MM.1S (cell line): ENCODE measurements at regions not wholly inside any gene's neighbourhood (a gene's known extent, or its start where the extent isn't known, plus 50 kb on each side); places are given as distances from the start of the nearest gene placed in this dataset.

ENCODE experiments used
- DNase-seq: peaks from one replicate; pipeline ENCODE4 v3.0.0-alpha.2; 2015
- H2AFZ ChIP-seq: fragments of 300-600 bp; sonication (generic); 2 replicates; pipeline ENCODE4 v1.6.0; 2016; ENCODE audit warnings: antibody characterized with exemption, low read length
- H3F3A ChIP-seq: fragments of 300-600 bp; sonication (generic); 2 replicates; pipeline ENCODE4 v1.6.1; 2016; ENCODE audit warnings: mild to moderate bottlenecking, antibody characterized with exemption, low read length, moderate library complexity, mixed read lengths; ENCODE audit not compliant: insufficient read depth
- H3K27ac ChIP-seq: fragments of 300-600 bp; sonication (generic); 2 replicates; pipeline ENCODE4 v1.5.1; 2016; ENCODE audit warnings: mild to moderate bottlenecking, low read length
- H3K27me3 ChIP-seq: fragments of 300-600 bp; sonication (generic); replicated peaks from 2 replicates; pipeline ENCODE4 v1.6.0; 2016; ENCODE audit warnings: low read length; ENCODE audit not compliant: insufficient read depth
- H3K36me3 ChIP-seq: fragments of 300-600 bp; sonication (generic); replicated peaks from 2 replicates; pipeline ENCODE4 v1.6.1; 2016; ENCODE audit warnings: mild to moderate bottlenecking, low read length, mixed read lengths; ENCODE audit not compliant: insufficient read depth
- H3K4me1 ChIP-seq: fragments of 300-600 bp; sonication (generic); 2 replicates; pipeline ENCODE4 v1.6.1; 2016; ENCODE audit warnings: low read length, mixed read lengths
- H3K4me2 ChIP-seq: fragments of 300-600 bp; sonication (generic); 2 replicates; pipeline ENCODE4 v1.6.0; 2016; ENCODE audit warnings: low read depth, low read length
- H3K4me3 ChIP-seq: fragments of 300-600 bp; sonication (generic); 2 replicates; pipeline ENCODE4 v1.5.1; 2016; ENCODE audit warnings: low read length, mixed read lengths
- H3K79me2 ChIP-seq: fragments of 300-600 bp; sonication (generic); 2 replicates; pipeline ENCODE4 v1.6.1; 2016; ENCODE audit warnings: mixed run types, low read length, mixed read lengths
- H3K9ac ChIP-seq: fragments of 300-600 bp; sonication (generic); 2 replicates; pipeline ENCODE4 v1.6.1; 2016; ENCODE audit warnings: low read length, mixed read lengths
- H3K9me2 ChIP-seq: fragments of 300-600 bp; sonication (generic); replicated peaks from 2 replicates; pipeline ENCODE4 v1.6.1; 2016; ENCODE audit warnings: mild to moderate bottlenecking, low read length, mixed read lengths; ENCODE audit not compliant: insufficient read depth
- H3K9me3 ChIP-seq: fragments of 300-600 bp; sonication (generic); replicated peaks from 2 replicates; pipeline ENCODE4 v1.6.1; 2016; ENCODE audit warnings: mild to moderate bottlenecking, low read length, mixed read lengths; ENCODE audit not compliant: insufficient read depth
- H4K20me1 ChIP-seq: fragments of 300-600 bp; sonication (generic); 2 replicates; pipeline ENCODE4 v1.6.1; 2016; ENCODE audit warnings: mild to moderate bottlenecking, low read length, moderate library complexity, mixed read lengths; ENCODE audit not compliant: insufficient read depth
- CTCF ChIP-seq: fragments of 300-600 bp; sonication (generic); IDR thresholded peaks from 2 replicates; pipeline ENCODE4 v1.5.1; 2016; ENCODE audit warnings: antibody characterized with exemption, low read length, mixed read lengths
- EZH2 ChIP-seq: fragments of 300-600 bp; sonication (generic); optimal IDR thresholded peaks from 2 replicates; pipeline ENCODE3; 2017; ENCODE audit warnings: low read depth, mild to moderate bottlenecking, antibody characterized with exemption, low read length, mixed read lengths
- EZH2phosphoT487 ChIP-seq: fragments of 300-600 bp; sonication (generic); IDR thresholded peaks from 2 replicates; pipeline ENCODE4 v1.6.1; 2018; ENCODE audit warnings: antibody characterized with exemption, low read length

- Histone ChIP-seq H3K9me3 (no peaks in the 10 kb centered on the region), H3F3A (peaks cover 26% of the 10 kb centered on the region), H3K4me2 (peak overlapping the region; percentile 67), H4K20me1 (no peaks in the 10 kb centered on the region), H3K9ac (peak overlapping the region; percentile 25; the same call in 1 of the 2 replicates), H3K4me1 (peaks cover 49% of the 10 kb centered on the region), H3K27me3 (no peaks in the 10 kb centered on the region), H2AFZ (no peak overlapping the region), H3K36me3 (no peaks in the 10 kb centered on the region), H3K27ac (peak overlapping the region; percentile 67; the same call in 1 of the 2 replicates), H3K9me2 (no peaks in the 10 kb centered on the region), H3K79me2 (no peaks in the 10 kb centered on the region), H3K4me3 (peak overlapping the region; percentile 20; the same call in 1 of the 2 replicates)
- TF ChIP-seq EZH2: no peak
- TF ChIP-seq CTCF: no peak
- TF ChIP-seq EZH2phosphoT487: no peak
- peak; percentile 88 for DNase-seq
Observed at GRCh38 chr2:111662771-111663470, 221.1 kb downstream of the ANAPC1 start.

DNA sequence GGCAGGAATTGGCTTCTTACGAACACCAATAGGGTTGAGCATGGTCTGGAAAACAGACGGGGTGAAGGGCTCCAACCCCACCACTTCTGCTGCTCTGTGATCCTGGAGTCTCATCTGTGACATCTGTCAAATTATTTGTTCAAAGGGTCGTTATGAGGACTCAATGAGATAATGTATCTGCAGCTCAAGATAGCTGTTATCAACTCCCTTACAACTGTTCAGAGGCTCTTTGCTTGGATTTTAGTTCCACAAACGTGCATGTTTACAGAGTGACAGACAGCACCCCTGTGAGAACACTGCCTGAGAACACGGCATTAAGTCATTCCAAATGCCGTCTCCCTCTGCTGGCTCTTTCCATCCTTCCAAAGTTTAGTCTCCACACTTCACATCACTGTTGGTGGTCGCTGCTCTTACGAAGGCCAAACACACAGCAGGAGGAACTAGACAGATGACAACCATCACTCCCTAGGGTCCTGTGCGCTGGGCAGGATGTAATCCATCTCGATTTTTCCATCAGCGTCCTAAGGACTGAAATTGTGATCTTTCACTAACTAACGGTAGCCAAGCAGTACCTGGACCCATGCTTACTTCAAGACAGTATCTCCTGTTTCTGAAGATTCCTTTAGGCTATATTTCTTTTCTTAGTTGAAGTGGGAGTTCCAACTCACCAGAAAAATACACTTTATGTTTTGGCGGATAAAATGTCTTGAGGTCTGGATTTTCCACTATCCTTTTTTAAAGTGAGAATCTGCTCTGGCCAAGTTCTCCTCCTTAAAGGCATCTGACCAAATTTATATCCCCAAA is 220.3 kb downstream of the ANAPC1 start:
- no peaks in the 10 kb centered on the region for H3K9me3 ChIP-seq
- no peak overlapping the region for H3K4me3 ChIP-seq
- no peak for TF ChIP-seq EZH2phosphoT487
- H3K79me2 ChIP-seq: no peaks in the 10 kb centered on the region
- peaks cover 26% of the 10 kb centered on the region for H3F3A ChIP-seq
- DNase-seq: no peak
- peak overlapping the region; percentile 67; the same call in 1 of the 2 replicates for H3K27ac ChIP-seq
- peak overlapping the region; percentile 67 for H3K4me2 ChIP-seq
- H3K9me2 ChIP-seq: no peaks in the 10 kb centered on the region
- no peak overlapping the region for H2AFZ ChIP-seq
- H3K9ac ChIP-seq: peak overlapping the region; percentile 25; the same call in 1 of the 2 replicates
- H3K27me3 ChIP-seq: no peaks in the 10 kb centered on the region
- no peaks in the 10 kb centered on the region for H4K20me1 ChIP-seq
- H3K36me3 ChIP-seq: no peaks in the 10 kb centered on the region
- H3K4me1 ChIP-seq: peaks cover 49% of the 10 kb centered on the region

DNA sequence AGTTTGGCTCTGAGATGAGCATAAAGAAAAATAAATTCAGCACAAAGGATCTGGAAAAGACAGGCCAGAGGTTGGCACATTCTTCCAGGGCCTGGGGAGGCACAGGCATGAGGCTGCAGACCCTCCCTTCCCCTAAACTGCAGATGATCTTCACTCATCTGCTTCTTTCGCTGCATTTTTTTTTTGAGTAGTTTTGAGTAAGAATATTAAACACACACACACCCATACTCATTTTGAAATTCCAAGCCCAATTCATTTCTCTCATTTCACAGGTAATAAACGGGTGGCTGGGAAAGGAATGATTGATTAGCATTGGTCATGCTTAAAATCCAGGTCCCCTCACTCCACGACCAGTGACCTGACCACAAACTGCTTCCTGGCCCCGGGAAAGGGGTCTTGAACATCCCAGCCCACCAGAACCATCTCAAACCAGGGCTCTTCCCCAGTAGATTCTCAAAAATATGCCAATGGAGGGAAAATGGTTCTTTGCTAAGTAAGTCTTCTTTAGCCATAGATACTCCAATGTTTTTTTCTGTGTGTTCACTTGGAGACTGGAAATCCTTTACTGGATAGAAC is 219.6 kb downstream of the ANAPC1 start:
- H3K4me2 ChIP-seq: no peak overlapping the region
- H4K20me1 ChIP-seq: no peaks in the 10 kb centered on the region
- peaks cover 21% of the 10 kb centered on the region for H3F3A ChIP-seq
- DNase-seq: no peak
- H3K79me2 ChIP-seq: no peaks in the 10 kb centered on the region
- H3K4me3 ChIP-seq: no peak overlapping the region
- TF ChIP-seq EZH2phosphoT487: no peak
- no peaks in the 10 kb centered on the region for H3K27me3 ChIP-seq
- H3K36me3 ChIP-seq: no peaks in the 10 kb centered on the region
- H3K27ac ChIP-seq: no peak overlapping the region
- no peak overlapping the region for H2AFZ ChIP-seq
- no peak overlapping the region for H3K9ac ChIP-seq
- no peaks in the 10 kb centered on the region for H3K9me3 ChIP-seq
- H3K4me1 ChIP-seq: peaks cover 43% of the 10 kb centered on the region
- no peaks in the 10 kb centered on the region for H3K9me2 ChIP-seq

GRCh38 chr2:111665011-111665410 is 219.0 kb downstream of the ANAPC1 start:
- H3K9me3 ChIP-seq: no peaks in the 10 kb centered on the region
- no peaks in the 10 kb centered on the region for H3K79me2 ChIP-seq
- peaks cover 43% of the 10 kb centered on the region for H3K4me1 ChIP-seq
- H3K9me2 ChIP-seq: no peaks in the 10 kb centered on the region
- no peak overlapping the region for H2AFZ ChIP-seq
- DNase-seq: no peak
- H3K27me3 ChIP-seq: no peaks in the 10 kb centered on the region
- H4K20me1 ChIP-seq: no peaks in the 10 kb centered on the region
- H3F3A ChIP-seq: peaks cover 19% of the 10 kb centered on the region
- no peaks in the 10 kb centered on the region for H3K36me3 ChIP-seq
- TF ChIP-seq CTCF (no peak), EZH2 (no peak), EZH2phosphoT487 (no peak)
- H3K4me3 ChIP-seq: no peak overlapping the region
- H3K27ac ChIP-seq: no peak overlapping the region
- no peak overlapping the region for H3K4me2 ChIP-seq
- H3K9ac ChIP-seq: no peak overlapping the region
